ENCODE measurements at regions not wholly inside any gene's neighbourhood (a gene's known extent, or its start where the extent isn't known, plus 50 kb on each side); places are given as distances from the start of the nearest gene placed in this dataset.

DNA sequence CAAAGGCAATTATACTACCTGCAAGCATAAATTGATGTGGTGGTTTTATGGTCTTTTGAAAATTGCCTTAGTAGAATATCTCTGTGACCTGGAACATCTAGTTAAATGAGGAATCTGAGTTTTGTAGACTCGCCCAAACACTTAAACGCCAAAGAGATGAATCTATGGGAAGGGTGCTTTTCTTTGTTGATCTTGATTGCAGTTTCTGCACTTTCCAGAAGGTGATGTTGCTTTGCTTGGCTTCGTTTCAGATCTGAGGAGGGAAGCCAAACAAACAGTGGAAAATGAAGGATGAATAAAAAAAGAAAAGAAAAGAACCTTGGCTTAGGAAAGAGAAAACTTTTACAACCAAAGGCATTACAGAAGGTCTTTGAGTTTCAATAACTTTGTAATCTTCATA lies 1021.2 kb downstream of the NR2F1-AS1 start:
- no peak for TF ChIP-seq POLR2AphosphoS5 (IDR thresholded peaks at IDR 0.05)
- TF ChIP-seq, protein P1, sequence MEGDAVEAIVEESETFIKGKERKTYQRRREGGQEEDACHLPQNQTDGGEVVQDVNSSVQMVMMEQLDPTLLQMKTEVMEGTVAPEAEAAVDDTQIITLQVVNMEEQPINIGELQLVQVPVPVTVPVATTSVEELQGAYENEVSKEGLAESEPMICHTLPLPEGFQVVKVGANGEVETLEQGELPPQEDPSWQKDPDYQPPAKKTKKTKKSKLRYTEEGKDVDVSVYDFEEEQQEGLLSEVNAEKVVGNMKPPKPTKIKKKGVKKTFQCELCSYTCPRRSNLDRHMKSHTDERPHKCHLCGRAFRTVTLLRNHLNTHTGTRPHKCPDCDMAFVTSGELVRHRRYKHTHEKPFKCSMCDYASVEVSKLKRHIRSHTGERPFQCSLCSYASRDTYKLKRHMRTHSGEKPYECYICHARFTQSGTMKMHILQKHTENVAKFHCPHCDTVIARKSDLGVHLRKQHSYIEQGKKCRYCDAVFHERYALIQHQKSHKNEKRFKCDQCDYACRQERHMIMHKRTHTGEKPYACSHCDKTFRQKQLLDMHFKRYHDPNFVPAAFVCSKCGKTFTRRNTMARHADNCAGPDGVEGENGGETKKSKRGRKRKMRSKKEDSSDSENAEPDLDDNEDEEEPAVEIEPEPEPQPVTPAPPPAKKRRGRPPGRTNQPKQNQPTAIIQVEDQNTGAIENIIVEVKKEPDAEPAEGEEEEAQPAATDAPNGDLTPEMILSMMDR (IDR thresholded peaks at IDR 0.05 in 8 of 11, conservative IDR thresholded peaks at IDR 0.05 in 3 of 11) = no peak
- no peak for TF ChIP-seq POLR2A (IDR thresholded peaks at IDR 0.05)

Data from spleen (tissue), 7 donors.